ENCODE measurements at regions not wholly inside any gene's neighbourhood (a gene's known extent, or its start where the extent isn't known, plus 50 kb on each side); places are given as distances from the start of the nearest gene placed in this dataset.

DNA sequence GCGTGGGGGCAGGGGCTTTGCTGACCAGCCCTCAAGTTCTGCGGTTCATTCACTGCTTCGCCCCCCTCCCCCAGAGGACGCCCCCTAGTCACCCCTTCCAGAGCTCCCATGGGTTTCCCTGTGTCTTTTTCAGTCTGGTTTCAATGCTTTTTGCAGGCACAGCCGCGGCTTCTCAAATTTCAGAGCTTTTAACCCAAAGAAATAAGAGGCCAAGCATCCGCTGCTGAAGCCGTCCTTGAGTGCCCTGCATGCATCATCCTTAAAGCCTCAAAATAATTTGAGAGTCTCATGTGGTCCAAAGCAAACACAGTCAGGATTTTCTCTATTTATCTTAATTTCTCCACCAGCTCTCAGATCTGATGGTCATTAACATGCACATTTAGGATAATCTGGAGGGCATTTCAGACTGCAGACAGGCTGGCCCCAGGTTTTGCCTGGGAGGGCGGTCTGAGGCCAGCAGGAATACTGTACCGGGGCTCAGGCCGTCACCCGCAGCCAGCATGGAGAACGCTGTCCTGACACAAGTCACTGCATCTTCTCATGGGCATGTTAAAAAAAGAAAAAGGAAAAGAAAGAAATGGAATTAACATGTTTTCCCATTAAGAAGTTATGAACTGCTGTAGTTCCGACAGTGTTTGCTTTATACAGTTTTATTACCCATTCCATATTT, 420.8 kb upstream of the IRX4 start:
- TF ChIP-seq POLR2A (IDR thresholded peaks at IDR 0.05; ENCODE audit: low read length) (no peak), GATA1 (IDR thresholded peaks at IDR 0.05; ENCODE audit: low read depth, low read length) (no peak)
